ENCODE measurements at regions not wholly inside any gene's neighbourhood (a gene's known extent, or its start where the extent isn't known, plus 50 kb on each side); places are given as distances from the start of the nearest gene placed in this dataset.
"Not testable (repeated sequence)": the region's sequence is repeated elsewhere in the genome, so short reads cannot be mapped to it uniquely, and the experiment has no call there.

GRCh38 chr14:106642090-106642489, 1115.7 kb downstream of the TMEM121 start:
- H3K36me3 ChIP-seq (ENCODE audit: insufficient read depth), result no peaks in the 10 kb centered on the region
- no peak overlapping the region for H3K4me3 ChIP-seq (ENCODE audit: low read depth, low read length)
- no peak overlapping the region for H3K27ac ChIP-seq (ENCODE audit: low read depth)
- H3K4me1 ChIP-seq (ENCODE audit: insufficient read depth), result no peaks in the 10 kb centered on the region
- DNase-seq (ENCODE audit: extremely low spot score), result no peak
- 41% methylated on average over 7 of the region's 7 CpGs for WGBS

GRCh38 chr14:106642971-106643370, 1116.6 kb downstream of the TMEM121 start:
- not testable (repeated sequence) for H3K4me3 ChIP-seq (ENCODE audit: low read depth, low read length); H3K36me3 ChIP-seq (ENCODE audit: insufficient read depth); H3K4me1 ChIP-seq (ENCODE audit: insufficient read depth); H3K27ac ChIP-seq (ENCODE audit: low read depth); DNase-seq (ENCODE audit: extremely low spot score)
- WGBS, result 37% methylated on average over 6 of the region's 6 CpGs

GRCh38 chr14:106648874-106649273, 1122.5 kb downstream of the TMEM121 start:
- WGBS, result 11% methylated on average over 2 of the region's 2 CpGs
- not testable (repeated sequence) for H3K4me1 ChIP-seq (ENCODE audit: insufficient read depth); H3K36me3 ChIP-seq (ENCODE audit: insufficient read depth); DNase-seq (ENCODE audit: extremely low spot score); H3K27ac ChIP-seq (ENCODE audit: low read depth); H3K4me3 ChIP-seq (ENCODE audit: low read depth, low read length)

- Histone ChIP-seq H3K27ac (ENCODE audit: low read depth) (no peak overlapping the region), H3K4me1 (ENCODE audit: insufficient read depth) (no peaks in the 10 kb centered on the region), H3K36me3 (ENCODE audit: insufficient read depth) (no peaks in the 10 kb centered on the region), H3K4me3 (ENCODE audit: low read depth, low read length) (no peak overlapping the region)
- 15% methylated on average over 1 of the region's 1 CpG for WGBS
- DNase-seq (ENCODE audit: extremely low spot score), result no peak
These were observed 1124.6 kb downstream of the TMEM121 start for GRCh38 chr14:106651016-106651415.

GRCh38 chr14:106652494-106652893, 1126.1 kb downstream of the TMEM121 start:
- H3K4me1 ChIP-seq (ENCODE audit: insufficient read depth), result no peaks in the 10 kb centered on the region
- no peak overlapping the region for H3K4me3 ChIP-seq (ENCODE audit: low read depth, low read length)
- WGBS, result 52% methylated on average over 2 of the region's 2 CpGs
- DNase-seq (ENCODE audit: extremely low spot score), result no peak
- H3K36me3 ChIP-seq (ENCODE audit: insufficient read depth), result no peaks in the 10 kb centered on the region
- H3K27ac ChIP-seq (ENCODE audit: low read depth), result no peak overlapping the region

GRCh38 chr14:106657460-106657859, 1131.1 kb downstream of the TMEM121 start:
- DNase-seq (ENCODE audit: extremely low spot score), result no peak
- H3K27ac ChIP-seq (ENCODE audit: low read depth), result no peak overlapping the region
- H3K4me1 ChIP-seq (ENCODE audit: insufficient read depth), result no peaks in the 10 kb centered on the region
- H3K36me3 ChIP-seq (ENCODE audit: insufficient read depth), result no peaks in the 10 kb centered on the region
- no peak overlapping the region for H3K4me3 ChIP-seq (ENCODE audit: low read depth, low read length)
- WGBS, result 59% methylated on average over 8 of the region's 8 CpGs

GRCh38 chr14:106658066-106658860, 1131.9 kb downstream of the TMEM121 start:
- not testable (repeated sequence) for H3K4me1 ChIP-seq (ENCODE audit: insufficient read depth); H3K27ac ChIP-seq (ENCODE audit: low read depth); H3K4me3 ChIP-seq (ENCODE audit: low read depth, low read length); DNase-seq (ENCODE audit: extremely low spot score); H3K36me3 ChIP-seq (ENCODE audit: insufficient read depth)
- 46% methylated on average over 7 of the region's 7 CpGs for WGBS

- DNase-seq (ENCODE audit: extremely low spot score); H3K36me3 ChIP-seq (ENCODE audit: insufficient read depth); H3K27ac ChIP-seq (ENCODE audit: low read depth); H3K4me3 ChIP-seq (ENCODE audit: low read depth, low read length); H3K4me1 ChIP-seq (ENCODE audit: insufficient read depth): not testable (repeated sequence)
- 67% methylated on average over 4 of the region's 4 CpGs for WGBS
These were observed 1135.2 kb downstream of the TMEM121 start for GRCh38 chr14:106661561-106661960.

- Histone ChIP-seq H3K36me3 (ENCODE audit: insufficient read depth) (no peaks in the 10 kb centered on the region), H3K4me1 (ENCODE audit: insufficient read depth) (no peaks in the 10 kb centered on the region), H3K27ac (ENCODE audit: low read depth) (no peak overlapping the region), H3K4me3 (ENCODE audit: low read depth, low read length) (no peak overlapping the region)
- no peak for DNase-seq (ENCODE audit: extremely low spot score)
- 58% methylated on average over 3 of the region's 3 CpGs for WGBS
These were observed 1136.7 kb downstream of the TMEM121 start for GRCh38 chr14:106662936-106663550.

- H3K27ac ChIP-seq (ENCODE audit: low read depth); DNase-seq (ENCODE audit: extremely low spot score); H3K4me3 ChIP-seq (ENCODE audit: low read depth, low read length); H3K4me1 ChIP-seq (ENCODE audit: insufficient read depth); H3K36me3 ChIP-seq (ENCODE audit: insufficient read depth): not testable (repeated sequence)
- 48% methylated on average over 17 of the region's 19 CpGs for WGBS
These were observed 1137.5 kb downstream of the TMEM121 start for GRCh38 chr14:106663805-106664410.

GRCh38 chr14:106665814-106666213, 1139.4 kb downstream of the TMEM121 start:
- no peak for DNase-seq (ENCODE audit: extremely low spot score)
- H3K4me3 ChIP-seq (ENCODE audit: low read depth, low read length), result no peak overlapping the region
- H3K27ac ChIP-seq (ENCODE audit: low read depth), result no peak overlapping the region
- no peaks in the 10 kb centered on the region for H3K4me1 ChIP-seq (ENCODE audit: insufficient read depth)
- H3K36me3 ChIP-seq (ENCODE audit: insufficient read depth), result no peaks in the 10 kb centered on the region
- 83% methylated on average over 14 of the region's 15 CpGs for WGBS

- Histone ChIP-seq H3K4me3 (ENCODE audit: low read depth, low read length) (no peak overlapping the region), H3K4me1 (ENCODE audit: insufficient read depth) (no peaks in the 10 kb centered on the region), H3K36me3 (ENCODE audit: insufficient read depth) (no peaks in the 10 kb centered on the region), H3K27ac (ENCODE audit: low read depth) (no peak overlapping the region)
- WGBS, result 75% methylated on average over 4 of the region's 4 CpGs
- DNase-seq (ENCODE audit: extremely low spot score), result no peak
These were observed 1140.0 kb downstream of the TMEM121 start for GRCh38 chr14:106666341-106666740.

- no peak overlapping the region for H3K4me3 ChIP-seq (ENCODE audit: low read depth, low read length)
- no peaks in the 10 kb centered on the region for H3K36me3 ChIP-seq (ENCODE audit: insufficient read depth)
- H3K4me1 ChIP-seq (ENCODE audit: insufficient read depth), result no peaks in the 10 kb centered on the region
- 60% methylated on average over 4 of the region's 4 CpGs for WGBS
- H3K27ac ChIP-seq (ENCODE audit: low read depth), result no peak overlapping the region
- DNase-seq (ENCODE audit: extremely low spot score), result no peak
These were observed 1143.6 kb downstream of the TMEM121 start for GRCh38 chr14:106670011-106670410.

GRCh38 chr14:106674093-106674492, 1147.7 kb downstream of the TMEM121 start:
- H3K4me1 ChIP-seq (ENCODE audit: insufficient read depth); H3K27ac ChIP-seq (ENCODE audit: low read depth); DNase-seq (ENCODE audit: extremely low spot score); H3K36me3 ChIP-seq (ENCODE audit: insufficient read depth); H3K4me3 ChIP-seq (ENCODE audit: low read depth, low read length): not testable (repeated sequence)
- WGBS, result 51% methylated on average over 2 of the region's 2 CpGs

Measured in urinary bladder (tissue), 3 donors.